LNCAP (cell line): ENCODE measurements at regions not wholly inside any gene's neighbourhood (a gene's known extent, or its start where the extent isn't known, plus 50 kb on each side); places are given as distances from the start of the nearest gene placed in this dataset.

ENCODE experiments used
- CTCF ChIP-seq: fragments of 450-650 bp; IDR thresholded peaks from 2 replicates; pipeline ENCODE4 v1.5.1; 2017; ENCODE audit warnings: mild to moderate bottlenecking

- TF ChIP-seq CTCF = no peak
Measured at GRCh38 chr5:92544036-92544435, 1037.0 kb downstream of the NR2F1-AS1 start.

- no peak for TF ChIP-seq CTCF
Measured at GRCh38 chr5:92543201-92543600, 1037.8 kb downstream of the NR2F1-AS1 start.

GRCh38 chr5:92527311-92528078 lies 1053.5 kb downstream of the NR2F1-AS1 start:
- TF ChIP-seq CTCF = no peak

GRCh38 chr5:92525131-92525530 lies 1055.9 kb downstream of the NR2F1-AS1 start:
- no peak for TF ChIP-seq CTCF

- TF ChIP-seq CTCF = no peak
Measured at GRCh38 chr5:92519811-92520632, 1061.0 kb downstream of the NR2F1-AS1 start.

GRCh38 chr5:92518318-92518904 lies 1062.6 kb downstream of the NR2F1-AS1 start:
- peak; percentile 61 for TF ChIP-seq CTCF

- no peak for TF ChIP-seq CTCF
Measured at GRCh38 chr5:92514896-92515295, 1066.1 kb downstream of the NR2F1-AS1 start.
